DND-41 (cell line): ENCODE measurements at regions not wholly inside any gene's neighbourhood (a gene's known extent, or its start where the extent isn't known, plus 50 kb on each side); places are given as distances from the start of the nearest gene placed in this dataset.

ENCODE experiments used
- CTCF ChIP-seq: IDR thresholded peaks from 2 replicates; pipeline ENCODE4 v1.5.1; 2012; ENCODE audit warnings: borderline replicate concordance, low read length, moderate library complexity, mild to moderate bottlenecking; ENCODE audit not compliant: poor library complexity, severe bottlenecking; ENCODE audit errors: extremely low read depth
- EZH2 ChIP-seq: IDR thresholded peaks from 3 replicates; pipeline ENCODE4 v1.6.1; 2012; ENCODE audit warnings: borderline replicate concordance, low read depth, mild to moderate bottlenecking, moderate library complexity, low read length, inconsistent platforms; ENCODE audit not compliant: severe bottlenecking

DNA sequence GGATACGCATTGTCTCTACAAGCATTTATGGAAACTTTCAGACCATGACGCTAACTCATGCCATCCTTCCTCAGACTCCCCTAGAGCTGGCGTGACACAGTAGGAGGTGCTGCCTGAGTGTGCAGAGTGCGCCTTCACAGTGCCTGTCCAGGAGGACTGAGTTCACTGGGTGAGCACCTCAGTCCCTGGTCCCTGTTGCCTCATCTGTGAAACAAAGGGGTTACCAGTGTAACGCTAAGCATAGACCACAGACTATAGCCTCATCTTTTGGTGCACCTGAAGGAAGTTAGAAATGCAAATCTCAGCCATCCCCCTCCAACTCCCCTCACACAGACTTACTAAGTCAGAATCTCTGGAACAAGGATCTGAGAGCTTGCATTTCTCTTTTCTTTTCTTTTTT is 142.8 kb downstream of the TMEM17 start:
- TF ChIP-seq EZH2: no peak
- TF ChIP-seq CTCF: no peak
